Endothelial cell of umbilical vein (primary cell): ENCODE measurements at regions not wholly inside any gene's neighbourhood (a gene's known extent, or its start where the extent isn't known, plus 50 kb on each side); places are given as distances from the start of the nearest gene placed in this dataset.

Experiments
- CTCF ChIP-seq, 2 donors: IDR thresholded peaks; 1 replicate in 1 of 2; 2 replicates in 1 of 2; pipeline ENCODE4 v1.5.1; 2011; ENCODE audit warnings: low read length in 2 of 2, mild to moderate bottlenecking in 2 of 2, moderate library complexity in 2 of 2, control low read depth in 1 of 2, inconsistent platforms in 1 of 2, low read depth in 1 of 2; ENCODE audit not compliant: insufficient read depth in 1 of 2; ENCODE audit errors: extremely low read depth in 1 of 2
- EZH2 ChIP-seq: IDR thresholded peaks from 2 replicates; pipeline ENCODE4 v1.6.1; 2012; ENCODE audit warnings: borderline replicate concordance, low read depth, mild to moderate bottlenecking, moderate library complexity, low read length, inconsistent platforms; ENCODE audit not compliant: severe bottlenecking
- FOS ChIP-seq: IDR thresholded peaks from 2 replicates; pipeline ENCODE4 v1.6.1; 2011; ENCODE audit warnings: mild to moderate bottlenecking, low read length, moderate library complexity, borderline replicate concordance; ENCODE audit not compliant: insufficient read depth
- POLR2A ChIP-seq: IDR thresholded peaks from 2 replicates; pipeline ENCODE4 v1.6.1; 2012; ENCODE audit warnings: low read depth, mild to moderate bottlenecking, control low read depth, low read length

GRCh38 chr11:31972623-31973022 lies 118.3 kb upstream of the RCN1 start:
- TF ChIP-seq CTCF (IDR thresholded peaks at IDR 0.05; ENCODE audit: extremely low read depth in 1 of 2, insufficient read depth in 1 of 2, low read depth in 1 of 2, low read length in 2 of 2) (no peak), FOS (no peak), EZH2 (no peak), POLR2A (no peak)
